Activated CD8-positive, alpha-beta memory T cell treated with anti-CD3 and anti-CD28 coated beads for 4 hours (primary cell): ENCODE measurements at regions not wholly inside any gene's neighbourhood (a gene's known extent, or its start where the extent isn't known, plus 50 kb on each side); places are given as distances from the start of the nearest gene placed in this dataset.
"Not testable (repeated sequence)": the region's sequence is repeated elsewhere in the genome, so short reads cannot be mapped to it uniquely, and the experiment has no call there.

Experiments
- DNase-seq, 2 donors: peaks; one replicate each; pipeline ENCODE4 v3.0.0-alpha.2; 2020; ENCODE audit warnings: low read depth in 2 of 2

- DNase-seq: no peak
These were observed 152.1 kb upstream of the MED14 start for GRCh38 chrX:40887476-40887875.

DNA sequence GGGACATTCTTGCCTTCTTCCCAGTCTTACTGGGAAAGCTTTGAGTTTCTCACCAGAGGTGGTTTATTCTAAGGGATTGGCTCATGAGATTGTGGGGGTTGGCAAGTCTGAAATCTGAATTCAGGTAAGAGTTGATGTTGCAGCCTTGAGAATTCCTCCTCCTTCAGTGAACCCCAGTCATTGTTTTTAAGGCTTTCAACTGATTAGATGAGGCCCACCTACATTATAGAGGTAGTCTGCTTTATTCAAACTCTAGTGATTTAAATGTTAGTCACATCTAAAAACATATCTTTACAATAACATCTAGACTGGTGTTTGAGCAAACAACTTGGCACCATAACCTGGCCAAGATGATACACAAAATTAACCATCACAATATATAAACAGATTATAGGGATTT is 156.5 kb upstream of the MED14 start:
- DNase-seq: no peak

- DNase-seq: no peak
These were observed 158.0 kb upstream of the MED14 start for GRCh38 chrX:40893251-40893910.

DNA sequence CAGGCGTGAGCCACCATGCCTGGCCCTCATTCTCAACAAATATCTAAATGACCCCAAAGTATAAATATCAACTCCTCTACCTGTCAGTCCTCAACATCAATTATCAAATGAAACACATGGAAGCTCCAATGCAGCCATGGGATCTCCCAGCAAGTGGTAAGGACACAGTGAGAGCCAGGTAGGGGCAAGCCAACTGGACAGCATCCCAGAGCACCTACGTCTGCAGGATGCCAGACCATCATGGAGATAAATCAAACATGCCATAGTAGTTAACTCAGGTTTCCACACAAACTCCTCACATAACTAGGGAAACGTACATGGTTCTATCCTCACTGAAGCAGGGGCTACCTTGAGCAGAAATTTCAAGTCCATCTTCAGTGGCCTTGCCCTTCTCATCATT is 159.9 kb upstream of the MED14 start:
- DNase-seq: no peak

DNA sequence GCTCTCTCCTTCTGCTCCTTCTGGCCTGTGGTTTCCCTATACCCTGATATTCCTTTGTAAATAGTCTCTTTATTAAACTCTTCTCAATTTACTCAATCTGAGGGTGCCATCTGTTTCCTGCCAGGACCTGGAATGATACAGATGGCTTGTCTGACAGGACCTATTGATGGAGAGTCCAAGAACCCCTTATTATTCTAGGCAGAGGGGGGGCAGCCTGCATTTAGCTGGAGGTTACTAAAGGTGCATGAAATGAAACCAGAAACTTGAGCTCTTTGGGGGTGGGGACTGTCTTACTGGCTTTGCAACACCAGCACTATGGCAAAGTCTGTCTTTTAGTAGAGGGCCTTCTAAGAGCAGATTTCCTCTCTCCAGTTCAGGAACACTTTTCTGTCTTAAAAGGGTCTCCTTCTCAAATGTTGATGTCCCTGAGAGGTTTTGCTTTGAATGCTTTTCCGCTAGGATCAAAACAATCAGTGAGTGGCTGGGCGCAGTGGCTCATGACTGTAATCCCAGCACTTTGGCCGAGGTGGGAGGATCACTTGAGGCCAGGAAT is 162.5 kb upstream of the MED14 start:
- DNase-seq: no peak

- not testable (repeated sequence) for DNase-seq
These were observed 169.4 kb upstream of the MED14 start for GRCh38 chrX:40904739-40905138.

- DNase-seq: no peak
These were observed 172.7 kb upstream of the MED14 start for GRCh38 chrX:40908026-40908425.

GRCh38 chrX:40908857-40909475 is 173.6 kb upstream of the MED14 start:
- DNase-seq: no peak

DNA sequence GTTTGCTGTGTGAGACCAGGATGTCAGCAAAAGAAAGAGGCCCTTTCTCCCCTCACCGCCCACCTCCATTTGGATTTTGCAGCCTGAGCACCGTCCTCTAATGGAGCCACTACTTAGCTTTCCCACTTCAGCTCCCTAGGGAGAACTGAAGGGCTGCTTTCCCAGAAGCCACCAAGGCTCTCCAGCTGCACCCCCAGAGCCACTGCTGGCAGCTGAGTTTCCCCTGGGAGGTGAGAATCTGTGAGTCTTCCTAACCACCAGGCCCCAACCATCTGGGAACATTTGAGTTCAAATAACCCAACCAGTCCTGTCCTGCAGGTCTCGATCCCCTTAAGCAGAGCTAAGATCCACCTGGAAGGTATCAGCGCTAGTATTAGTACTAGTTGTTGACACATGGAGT is 173.1 kb upstream of the USP9X start:
- DNase-seq: no peak

DNA sequence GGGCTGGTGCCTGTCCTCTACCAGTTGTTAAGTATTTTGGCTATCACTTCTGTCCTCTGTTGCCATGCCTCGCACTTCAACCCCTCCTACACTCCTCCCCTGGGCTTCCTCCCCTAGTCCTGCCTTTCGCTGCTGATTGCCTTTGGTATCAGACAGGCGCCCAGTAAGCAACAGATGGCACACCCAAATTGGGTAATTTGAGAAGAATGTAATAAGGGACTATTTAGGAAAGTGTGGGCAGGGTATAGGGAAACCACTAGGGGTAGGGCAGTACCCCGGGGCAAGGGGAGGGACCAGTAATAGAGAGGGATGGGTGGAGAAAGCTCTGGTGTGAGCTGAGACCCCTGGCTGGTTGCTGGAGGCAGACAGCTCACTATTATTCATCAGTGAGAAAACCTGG is 172.7 kb upstream of the USP9X start:
- no peak for DNase-seq

DNA sequence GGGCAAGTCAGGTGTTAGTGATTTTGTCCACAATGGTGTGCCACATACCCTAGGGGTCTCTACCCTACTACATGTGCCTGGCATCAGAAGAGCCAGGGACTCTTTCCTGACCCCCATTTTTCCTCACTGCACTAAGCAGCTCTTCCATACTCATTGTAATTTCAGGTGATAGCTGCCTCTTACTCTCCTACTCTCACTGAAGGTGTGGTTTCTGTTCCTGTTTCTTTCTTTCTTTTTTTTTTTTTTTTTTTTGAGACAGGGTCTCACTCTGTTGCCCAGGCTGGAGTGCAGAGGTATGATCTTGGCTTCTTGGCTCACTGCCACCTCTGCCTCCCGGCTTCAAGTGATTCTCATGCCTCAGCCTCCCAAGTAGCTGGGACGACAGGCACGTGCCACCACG is 164.9 kb upstream of the USP9X start:
- no peak for DNase-seq

DNA sequence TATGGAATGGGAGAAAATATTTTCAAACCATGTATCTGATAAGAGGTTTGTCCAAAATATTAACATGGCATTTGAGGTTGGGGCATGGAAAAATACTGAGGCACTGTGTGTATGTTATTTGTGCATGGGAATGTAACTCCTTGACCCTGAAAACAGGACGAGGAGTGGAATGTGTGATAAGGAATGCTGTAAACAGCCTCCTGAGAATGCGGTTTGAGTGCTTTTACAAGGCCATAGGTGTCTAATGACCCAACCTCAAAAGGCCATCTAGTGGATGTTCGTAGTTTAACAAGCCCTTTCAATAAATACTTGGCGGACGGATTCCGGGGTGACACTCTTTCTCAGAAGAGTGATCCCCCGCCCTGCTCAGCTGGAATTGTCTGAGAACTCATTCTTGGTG is 162.9 kb upstream of the USP9X start:
- no peak for DNase-seq

- not testable (repeated sequence) for DNase-seq
These were observed 158.4 kb upstream of the USP9X start for GRCh38 chrX:40926739-40927427.

DNA sequence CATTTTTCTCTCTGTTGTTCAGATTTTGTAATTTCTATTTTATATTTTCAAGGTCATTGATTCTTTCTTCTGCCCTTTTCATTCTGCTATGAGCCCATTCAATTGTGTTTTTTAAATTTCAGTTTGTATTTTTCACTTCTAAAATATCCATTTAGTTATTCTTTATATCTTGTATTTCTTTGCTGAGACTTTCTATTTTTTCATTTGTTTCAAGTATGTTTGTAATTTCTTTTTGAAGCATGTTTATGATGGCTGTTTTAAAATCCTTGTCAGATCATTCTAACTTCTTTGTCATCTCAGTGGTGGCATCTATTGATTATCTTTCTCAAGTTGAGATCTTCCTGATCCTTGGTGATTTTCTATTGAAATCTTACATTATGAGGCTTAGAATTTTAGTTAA is 157.2 kb upstream of the USP9X start:
- DNase-seq: no peak

- DNase-seq: no peak
These were observed 153.3 kb upstream of the USP9X start for GRCh38 chrX:40931921-40932320.

- DNase-seq: peak in 1 of 2 donors; percentile 5
These were observed 152.0 kb upstream of the USP9X start for GRCh38 chrX:40933132-40933705.

GRCh38 chrX:40933706-40934425 is 151.4 kb upstream of the USP9X start:
- DNase-seq: no peak

GRCh38 chrX:40936827-40937226 is 148.4 kb upstream of the USP9X start:
- no peak for DNase-seq

DNA sequence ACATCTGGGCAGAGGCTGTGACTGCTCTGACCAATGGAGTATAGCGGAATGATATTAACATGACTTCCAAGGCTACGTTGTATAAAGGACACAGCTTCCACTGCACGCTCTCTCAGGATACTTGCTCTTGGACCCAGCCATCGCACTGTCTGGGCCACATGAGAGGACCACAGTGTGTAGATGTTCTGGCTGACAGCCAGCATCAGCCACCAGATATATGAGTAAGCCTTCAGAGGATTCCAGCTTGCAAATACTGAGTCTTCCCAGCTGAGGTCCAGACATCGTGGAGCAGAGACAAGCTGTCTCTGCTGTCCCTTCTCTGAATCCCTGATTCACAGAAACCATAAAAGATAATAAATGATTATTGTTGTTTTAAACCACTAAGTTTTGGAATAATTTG is 146.8 kb upstream of the USP9X start:
- DNase-seq: no peak

DNA sequence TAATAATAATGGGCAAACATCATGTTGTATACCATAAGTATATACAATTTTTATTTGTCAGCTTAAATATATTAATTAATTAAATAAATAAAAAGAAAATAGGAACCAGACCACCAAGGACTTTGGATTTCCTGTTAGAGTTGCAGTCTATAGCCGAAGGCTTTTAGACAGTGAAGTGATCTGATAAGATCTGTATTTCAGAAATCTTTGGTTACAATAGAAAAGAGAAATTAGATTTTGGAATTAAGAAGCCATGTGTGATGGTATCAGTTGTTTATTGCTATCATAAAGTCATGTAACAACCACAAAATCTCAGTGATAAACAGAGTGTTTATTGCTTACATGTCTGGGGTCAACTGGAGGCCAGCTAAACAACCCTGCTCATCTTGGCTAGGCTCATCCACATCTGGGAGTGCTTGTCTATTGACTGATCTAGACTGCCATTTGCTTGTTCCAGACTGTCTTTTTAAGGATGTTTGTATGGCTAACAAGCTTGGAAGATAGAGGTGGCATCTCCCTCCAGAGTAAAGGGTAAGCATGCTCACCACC is 142.1 kb upstream of the USP9X start:
- DNase-seq: no peak

- DNase-seq: no peak
These were observed 139.9 kb upstream of the USP9X start for GRCh38 chrX:40945361-40945713.

DNA sequence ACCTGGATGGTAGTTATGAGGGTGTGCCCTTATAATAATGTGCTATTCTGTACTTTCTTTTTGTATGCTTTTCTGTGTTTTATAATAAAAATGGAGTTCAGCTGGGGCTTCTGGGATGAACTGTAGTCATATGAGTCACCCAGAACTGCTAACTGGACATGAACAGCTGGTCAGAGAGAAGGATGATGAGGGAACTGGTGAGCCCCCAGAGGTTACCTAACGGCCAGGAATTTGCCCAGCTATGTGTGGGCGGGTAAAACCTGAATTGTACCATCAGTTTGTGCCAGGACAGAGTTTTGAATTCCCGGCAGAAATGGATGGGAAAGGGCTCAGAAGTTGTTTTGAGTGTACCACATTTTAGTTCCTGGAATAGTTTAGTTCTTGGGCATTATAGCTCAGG is 138.0 kb upstream of the USP9X start:
- no peak for DNase-seq
